Limb (tissue), 2 donors: ENCODE measurements at regions not wholly inside any gene's neighbourhood (a gene's known extent, or its start where the extent isn't known, plus 50 kb on each side); places are given as distances from the start of the nearest gene placed in this dataset.
A peak's percentile ranks its signal among the peaks of the same experiment; 100 is the strongest.

Experiments used
- DNase-seq, 2 donors: peaks; one replicate each; pipeline ENCODE4 v3.0.0-alpha.2; 2016; ENCODE audit errors: extremely low spot score in 2 of 2

- peak in 1 of 2 donors; percentile 20 for DNase-seq
Observed at GRCh38 chr4:1465173-1466033, 59.2 kb upstream of the NKX1-1 start.

GRCh38 chr4:1464581-1465171 is 58.4 kb upstream of the NKX1-1 start:
- peak in 1 of 2 donors; percentile 24 for DNase-seq

- DNase-seq, result peak in 1 of 2 donors; percentile 18
Observed at GRCh38 chr4:1463927-1464540, 57.8 kb upstream of the NKX1-1 start.

- peak; percentile 24 to 27 for DNase-seq
Observed at GRCh38 chr4:1463088-1463926, 57.1 kb upstream of the NKX1-1 start.

- DNase-seq, result no peak
Observed at GRCh38 chr4:1462768-1463075, 56.5 kb upstream of the NKX1-1 start.

- peak in 1 of 2 donors; percentile 26 for DNase-seq
Observed at GRCh38 chr4:1462009-1462767, 55.9 kb upstream of the NKX1-1 start.

- peak in 1 of 2 donors; percentile 20 for DNase-seq
Observed at GRCh38 chr4:1460967-1461868, 55.0 kb upstream of the NKX1-1 start.

GRCh38 chr4:1459722-1460511 is 53.7 kb upstream of the NKX1-1 start:
- peak in 1 of 2 donors; percentile 22 for DNase-seq

GRCh38 chr4:1459081-1459721 is 53.0 kb upstream of the NKX1-1 start:
- no peak for DNase-seq

GRCh38 chr4:1458581-1458980 is 52.3 kb upstream of the NKX1-1 start:
- DNase-seq, result peak in 1 of 2 donors; percentile 18
